ENCODE measurements at regions not wholly inside any gene's neighbourhood (a gene's known extent, or its start where the extent isn't known, plus 50 kb on each side); places are given as distances from the start of the nearest gene placed in this dataset.

DNA sequence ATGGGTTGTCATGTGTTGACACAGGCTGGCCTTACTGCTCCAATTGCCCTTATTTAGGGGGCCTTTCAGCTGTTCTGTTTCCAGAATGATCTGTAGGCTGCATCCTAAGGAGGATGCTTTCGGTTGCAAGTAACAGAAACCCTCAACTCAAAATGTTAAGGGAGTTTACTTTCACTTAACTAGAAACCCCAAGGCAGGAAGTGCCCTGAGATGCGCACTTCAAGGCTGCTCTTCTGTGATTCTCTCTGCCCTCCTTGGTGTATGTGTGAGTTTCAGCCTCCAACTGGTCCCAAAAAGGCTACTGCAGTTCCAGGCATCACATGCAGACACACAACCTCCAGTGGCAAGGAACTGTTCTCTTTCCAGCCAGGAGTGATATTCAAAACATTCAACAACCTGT is 97.3 kb upstream of the ATP6AP2 start:
- TF ChIP-seq, protein P1, sequence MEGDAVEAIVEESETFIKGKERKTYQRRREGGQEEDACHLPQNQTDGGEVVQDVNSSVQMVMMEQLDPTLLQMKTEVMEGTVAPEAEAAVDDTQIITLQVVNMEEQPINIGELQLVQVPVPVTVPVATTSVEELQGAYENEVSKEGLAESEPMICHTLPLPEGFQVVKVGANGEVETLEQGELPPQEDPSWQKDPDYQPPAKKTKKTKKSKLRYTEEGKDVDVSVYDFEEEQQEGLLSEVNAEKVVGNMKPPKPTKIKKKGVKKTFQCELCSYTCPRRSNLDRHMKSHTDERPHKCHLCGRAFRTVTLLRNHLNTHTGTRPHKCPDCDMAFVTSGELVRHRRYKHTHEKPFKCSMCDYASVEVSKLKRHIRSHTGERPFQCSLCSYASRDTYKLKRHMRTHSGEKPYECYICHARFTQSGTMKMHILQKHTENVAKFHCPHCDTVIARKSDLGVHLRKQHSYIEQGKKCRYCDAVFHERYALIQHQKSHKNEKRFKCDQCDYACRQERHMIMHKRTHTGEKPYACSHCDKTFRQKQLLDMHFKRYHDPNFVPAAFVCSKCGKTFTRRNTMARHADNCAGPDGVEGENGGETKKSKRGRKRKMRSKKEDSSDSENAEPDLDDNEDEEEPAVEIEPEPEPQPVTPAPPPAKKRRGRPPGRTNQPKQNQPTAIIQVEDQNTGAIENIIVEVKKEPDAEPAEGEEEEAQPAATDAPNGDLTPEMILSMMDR (IDR thresholded peaks at IDR 0.05): no peak
- no peak for TF ChIP-seq EZH2 (IDR thresholded peaks at IDR 0.05; ENCODE audit: borderline replicate concordance, insufficient read depth, low read depth, low read length, poor library complexity, severe bottlenecking)
